HG03432 (cell line): ENCODE measurements at regions not wholly inside any gene's neighbourhood (a gene's known extent, or its start where the extent isn't known, plus 50 kb on each side); places are given as distances from the start of the nearest gene placed in this dataset.
"Not testable (repeated sequence)": the region's sequence is repeated elsewhere in the genome, so short reads cannot be mapped to it uniquely, and the experiment has no call there.

ENCODE experiments used
- ATAC-seq: cut with Tn5 transposase; IDR thresholded peaks from one replicate; pipeline ENCODE4 v1.9.1; 2021; ENCODE audit warnings: mild to moderate bottlenecking, moderate library complexity; ENCODE audit not compliant: unreplicated experiment

GRCh38 chr22:23397613-23398567 lies 182.2 kb downstream of the IGLL1 start:
- ATAC-seq, result no peak

- ATAC-seq, result no peak
Measured at GRCh38 chr22:23397008-23397612, 183.0 kb downstream of the IGLL1 start.

- no peak for ATAC-seq
Measured at GRCh38 chr22:23396362-23397007, 183.6 kb downstream of the IGLL1 start.

GRCh38 chr22:23395530-23396361 lies 184.3 kb downstream of the IGLL1 start:
- no peak for ATAC-seq

- ATAC-seq, result no peak
Measured at GRCh38 chr22:23394525-23395326, 185.4 kb downstream of the IGLL1 start.

GRCh38 chr22:23393721-23394320 lies 186.3 kb downstream of the IGLL1 start:
- ATAC-seq, result no peak

GRCh38 chr22:23393199-23393598 lies 186.9 kb downstream of the IGLL1 start:
- ATAC-seq, result not testable (repeated sequence)

- no peak for ATAC-seq
Measured at GRCh38 chr22:23392420-23393121, 187.5 kb downstream of the IGLL1 start.

GRCh38 chr22:23391022-23391421 lies 189.1 kb downstream of the IGLL1 start:
- ATAC-seq, result no peak

GRCh38 chr22:23389271-23390071 lies 190.6 kb downstream of the IGLL1 start:
- no peak for ATAC-seq

- ATAC-seq, result no peak
Measured at GRCh38 chr22:23388517-23388890, 191.6 kb downstream of the IGLL1 start.

- ATAC-seq, result no peak
Measured at GRCh38 chr22:23387827-23388516, 192.1 kb downstream of the IGLL1 start.

- ATAC-seq, result no peak
Measured at GRCh38 chr22:23386822-23387580, 193.1 kb downstream of the IGLL1 start.

- ATAC-seq, result no peak
Measured at GRCh38 chr22:23385678-23386631, 194.1 kb downstream of the IGLL1 start.

GRCh38 chr22:23384923-23385677 lies 195.0 kb downstream of the IGLL1 start:
- no peak for ATAC-seq
